Activated CD4-positive, alpha-beta T cell treated with anti-CD3 and anti-CD28 coated beads for 36 hours (primary cell): ENCODE measurements at regions not wholly inside any gene's neighbourhood (a gene's known extent, or its start where the extent isn't known, plus 50 kb on each side); places are given as distances from the start of the nearest gene placed in this dataset.

Source experiments
- ATAC-seq: fragments of 200-7000 bp; cut with Tn5 transposase; one replicate; pipeline ENCODE4 v1.10.0; 2021; ENCODE audit warnings: mild to moderate bottlenecking, moderate library complexity
- CTCF ChIA-PET: fragments of 350-600 bp; sonication (Branson Sonifier 250); formaldehyde crosslinking; loops from one replicate; lab custom pipeline; 2021; ENCODE audit warnings: antibody characterized with exemption; lab: Charles Lee
- POLR2A ChIA-PET: fragments of 350-600 bp; sonication (Branson Sonifier 250); formaldehyde crosslinking; loops from one replicate; lab custom pipeline; 2021; ENCODE audit warnings: antibody characterized with exemption, inconsistent platforms; lab: Charles Lee
- DNase-seq: peaks from one replicate; pipeline ENCODE4 v3.0.0-alpha.2; 2020
- H3K27ac Mint-ChIP-seq: one replicate; pipeline ENCODE4 v1.8.0; 2021; ENCODE audit warnings: mixed read lengths
- H3K27me3 Mint-ChIP-seq: one replicate; pipeline ENCODE4 v1.8.0; 2021; ENCODE audit warnings: mixed read lengths
- H3K36me3 Mint-ChIP-seq: one replicate; pipeline ENCODE4 v1.8.0; 2021; ENCODE audit warnings: low read depth, mixed read lengths
- H3K4me1 Mint-ChIP-seq: one replicate; pipeline ENCODE4 v1.8.0; 2021; ENCODE audit warnings: mixed read lengths
- H3K4me3 Mint-ChIP-seq: one replicate; pipeline ENCODE4 v1.8.0; 2021; ENCODE audit warnings: mild to moderate bottlenecking, moderate library complexity, mixed read lengths
- H3K9me3 Mint-ChIP-seq: one replicate; pipeline ENCODE4 v1.8.0; 2021; ENCODE audit warnings: low read depth, mixed read lengths
- intact Hi-C, 2 experiments: fragments of 100-400 bp; cut with DNase I in 1 of 2; cut with micrococcal nuclease in 1 of 2; formaldehyde crosslinking; loops; one replicate each; pipeline versions ENCODE4 v1.14.2 to v1.15.1; 2022 to 2024; cut with DNase I, micrococcal nuclease

GRCh38 chr9:2979957-2980610 is 136.2 kb upstream of the PUM3 start:
- intact Hi-C loops: no loop called here
- Mint-ChIP-seq H3K4me3 (no peak overlapping the region), H3K4me1 (no peaks in the 10 kb centered on the region), H3K9me3 (no peaks in the 10 kb centered on the region), H3K27ac (no peak overlapping the region), H3K27me3 (peaks cover under 1% of the 10 kb centered on the region), H3K36me3 (no peaks in the 10 kb centered on the region)
- ChIA-PET CTCF (no interaction called here), POLR2A (no interaction called here)
- DNase-seq (no peak), ATAC-seq (no peak)

- ATAC-seq: no peak
- Mint-ChIP-seq H3K27ac (no peak overlapping the region), H3K4me3 (no peak overlapping the region), H3K27me3 (peaks cover 7% of the 10 kb centered on the region), H3K36me3 (peaks cover 4% of the 10 kb centered on the region), H3K9me3 (peaks cover 8% of the 10 kb centered on the region), H3K4me1 (no peaks in the 10 kb centered on the region)
- intact Hi-C loops: no loop called here
- ChIA-PET POLR2A (interaction anchor here (0.6 kb wide), 1 partner anchor 1472 kb away, joined by 9 read pairs; no protein-coding TSS in a partner anchor), CTCF (interaction anchor here (0.7 kb wide), 1 partner anchor 36 kb away, joined by 3 read pairs; no protein-coding TSS in a partner anchor)
- DNase-seq: no peak
Measured at GRCh38 chr9:2972475-2972874, 128.6 kb upstream of the PUM3 start.

- ATAC-seq: no peak
Measured at GRCh38 chr9:2970864-2971263, 127.0 kb upstream of the PUM3 start.

GRCh38 chr9:2967766-2968165 is 123.9 kb upstream of the PUM3 start:
- no peaks in the 10 kb centered on the region for H3K4me1 Mint-ChIP-seq
- ChIA-PET CTCF (no interaction called here), POLR2A (no interaction called here)
- H3K9me3 Mint-ChIP-seq: peaks cover 7% of the 10 kb centered on the region
- no peak overlapping the region for H3K27ac Mint-ChIP-seq
- no peak overlapping the region for H3K4me3 Mint-ChIP-seq
- H3K36me3 Mint-ChIP-seq: peaks cover 4% of the 10 kb centered on the region
- no peak for DNase-seq
- peaks cover 7% of the 10 kb centered on the region for H3K27me3 Mint-ChIP-seq
- intact Hi-C loops: no loop called here
- ATAC-seq: no peak

More at GRCh38 chr9:2970864-2971263, 127.0 kb upstream of the PUM3 start:
- ChIA-PET POLR2A (no interaction called here), CTCF (no interaction called here)
- no peak for DNase-seq
- Mint-ChIP-seq H3K4me1 (no peaks in the 10 kb centered on the region), H3K36me3 (peaks cover 4% of the 10 kb centered on the region), H3K9me3 (peaks cover 8% of the 10 kb centered on the region), H3K27me3 (peaks cover 7% of the 10 kb centered on the region), H3K4me3 (no peak overlapping the region), H3K27ac (no peak overlapping the region)
- intact Hi-C loops: no loop called here

GRCh38 chr9:2966565-2967300 is 122.8 kb upstream of the PUM3 start:
- DNase-seq: no peak
- Mint-ChIP-seq H3K27me3 (peaks cover 7% of the 10 kb centered on the region), H3K4me3 (no peak overlapping the region), H3K36me3 (no peaks in the 10 kb centered on the region), H3K4me1 (no peaks in the 10 kb centered on the region), H3K27ac (no peak overlapping the region), H3K9me3 (no peaks in the 10 kb centered on the region)
- ChIA-PET CTCF (no interaction called here), POLR2A (no interaction called here)
- intact Hi-C loops: no loop called here
- no peak for ATAC-seq

GRCh38 chr9:2964470-2964869 is 120.6 kb upstream of the PUM3 start:
- DNase-seq (no peak), ATAC-seq (no peak)
- H3K4me1 Mint-ChIP-seq: no peaks in the 10 kb centered on the region
- ChIA-PET POLR2A (no interaction called here), CTCF (no interaction called here)
- no peak overlapping the region for H3K4me3 Mint-ChIP-seq
- H3K9me3 Mint-ChIP-seq: no peaks in the 10 kb centered on the region
- peaks cover 4% of the 10 kb centered on the region for H3K27me3 Mint-ChIP-seq
- intact Hi-C loops: no loop called here
- no peak overlapping the region for H3K27ac Mint-ChIP-seq
- no peaks in the 10 kb centered on the region for H3K36me3 Mint-ChIP-seq

- Mint-ChIP-seq H3K36me3 (no peaks in the 10 kb centered on the region), H3K27ac (no peak overlapping the region), H3K4me3 (no peak overlapping the region), H3K27me3 (peaks cover 2% of the 10 kb centered on the region), H3K9me3 (no peaks in the 10 kb centered on the region), H3K4me1 (no peaks in the 10 kb centered on the region)
- CTCF ChIA-PET: no interaction called here
- DNase-seq (no peak), ATAC-seq (no peak)
- POLR2A ChIA-PET: no interaction called here
- intact Hi-C loops: no loop called here
Measured at GRCh38 chr9:2963307-2963706, 119.4 kb upstream of the PUM3 start.

- Mint-ChIP-seq H3K27me3 (peaks cover 3% of the 10 kb centered on the region), H3K4me3 (no peak overlapping the region), H3K27ac (no peak overlapping the region), H3K4me1 (no peaks in the 10 kb centered on the region), H3K36me3 (no peaks in the 10 kb centered on the region), H3K9me3 (no peaks in the 10 kb centered on the region)
- POLR2A ChIA-PET: no interaction called here
- DNase-seq: no peak
- intact Hi-C loops: no loop called here
- CTCF ChIA-PET: no interaction called here
- ATAC-seq: no peak
Measured at GRCh38 chr9:2962471-2963172, 118.7 kb upstream of the PUM3 start.

- intact Hi-C loops: no loop called here
Measured at GRCh38 chr9:2958219-2958618, 114.3 kb upstream of the PUM3 start.

GRCh38 chr9:2957656-2958200 is 113.8 kb upstream of the PUM3 start:
- H3K9me3 Mint-ChIP-seq: no peaks in the 10 kb centered on the region
- H3K27ac Mint-ChIP-seq: no peak overlapping the region
- ATAC-seq (no peak), DNase-seq (no peak)
- ChIA-PET POLR2A (no interaction called here), CTCF (no interaction called here)
- intact Hi-C loops: no loop called here
- peaks cover 7% of the 10 kb centered on the region for H3K27me3 Mint-ChIP-seq
- H3K4me3 Mint-ChIP-seq: no peak overlapping the region
- no peaks in the 10 kb centered on the region for H3K4me1 Mint-ChIP-seq
- no peaks in the 10 kb centered on the region for H3K36me3 Mint-ChIP-seq

More at GRCh38 chr9:2958219-2958618, 114.3 kb upstream of the PUM3 start:
- H3K27me3 Mint-ChIP-seq: peaks cover 7% of the 10 kb centered on the region
- DNase-seq: no peak
- ATAC-seq: no peak
- H3K4me1 Mint-ChIP-seq: no peaks in the 10 kb centered on the region
- POLR2A ChIA-PET: no interaction called here
- no peak overlapping the region for H3K4me3 Mint-ChIP-seq
- CTCF ChIA-PET: interaction anchor here (0.6 kb wide), 1 partner anchor 69 kb away, joined by 3 read pairs; no protein-coding TSS in a partner anchor
- no peaks in the 10 kb centered on the region for H3K9me3 Mint-ChIP-seq
- no peak overlapping the region for H3K27ac Mint-ChIP-seq
- no peaks in the 10 kb centered on the region for H3K36me3 Mint-ChIP-seq

GRCh38 chr9:2955575-2955974 is 111.7 kb upstream of the PUM3 start:
- ChIA-PET CTCF (no interaction called here), POLR2A (no interaction called here)
- no peaks in the 10 kb centered on the region for H3K4me1 Mint-ChIP-seq
- ATAC-seq (no peak), DNase-seq (no peak)
- no peaks in the 10 kb centered on the region for H3K9me3 Mint-ChIP-seq
- H3K27ac Mint-ChIP-seq: no peak overlapping the region
- no peaks in the 10 kb centered on the region for H3K36me3 Mint-ChIP-seq
- peaks cover 13% of the 10 kb centered on the region for H3K27me3 Mint-ChIP-seq
- intact Hi-C loops: no loop called here
- no peak overlapping the region for H3K4me3 Mint-ChIP-seq
